Ishikawa (cell line): ENCODE measurements at regions not wholly inside any gene's neighbourhood (a gene's known extent, or its start where the extent isn't known, plus 50 kb on each side); places are given as distances from the start of the nearest gene placed in this dataset.

Experiments used
- CEBPB ChIP-seq: IDR thresholded peaks from 2 replicates; pipeline ENCODE4 v1.6.1; 2012
- CREB1 ChIP-seq: IDR thresholded peaks from 2 replicates; pipeline ENCODE4 v1.6.1; 2012; ENCODE audit warnings: low read depth
- EGR1 ChIP-seq: IDR thresholded peaks from 2 replicates; pipeline ENCODE4 v1.6.1; 2012
- EP300 ChIP-seq: IDR thresholded peaks from 2 replicates; pipeline ENCODE4 v1.6.1; 2012; ENCODE audit warnings: borderline replicate concordance
- FOXM1 ChIP-seq: IDR thresholded peaks from 2 replicates; pipeline ENCODE4 v1.6.1; 2012; ENCODE audit warnings: low read depth, borderline replicate concordance
- NFIC ChIP-seq: IDR thresholded peaks from 2 replicates; pipeline ENCODE4 v1.6.1; 2012
- RAD21 ChIP-seq: IDR thresholded peaks from 2 replicates; pipeline ENCODE4 v1.6.1; 2012; ENCODE audit warnings: low read depth
- TAF1 ChIP-seq: IDR thresholded peaks from 2 replicates; pipeline ENCODE4 v1.6.1; 2012; ENCODE audit warnings: low read depth, mild to moderate bottlenecking
- TCF12 ChIP-seq: IDR thresholded peaks from 2 replicates; pipeline ENCODE4 v1.6.1; 2012; ENCODE audit warnings: low read depth
- TEAD4 ChIP-seq: IDR thresholded peaks from 2 replicates; pipeline ENCODE4 v1.6.1; 2012
- YY1 ChIP-seq: IDR thresholded peaks from 2 replicates; pipeline ENCODE4 v1.6.1; 2012; ENCODE audit warnings: low read depth
- ZBTB7A ChIP-seq: IDR thresholded peaks from 2 replicates; pipeline ENCODE4 v1.6.1; 2012; ENCODE audit warnings: low read depth
- TF ChIP-seq, protein P1 (sequence below): IDR thresholded peaks from 2 replicates; pipeline ENCODE4 v1.6.1; 2012
- TF ChIP-seq, protein P2 (sequence below): IDR thresholded peaks from 2 replicates; pipeline ENCODE4 v1.6.1; 2012
- TF ChIP-seq, protein P3 (sequence below): IDR thresholded peaks from 2 replicates; pipeline ENCODE4 v1.6.1; 2012; ENCODE audit warnings: low read depth, mild to moderate bottlenecking

DNA sequence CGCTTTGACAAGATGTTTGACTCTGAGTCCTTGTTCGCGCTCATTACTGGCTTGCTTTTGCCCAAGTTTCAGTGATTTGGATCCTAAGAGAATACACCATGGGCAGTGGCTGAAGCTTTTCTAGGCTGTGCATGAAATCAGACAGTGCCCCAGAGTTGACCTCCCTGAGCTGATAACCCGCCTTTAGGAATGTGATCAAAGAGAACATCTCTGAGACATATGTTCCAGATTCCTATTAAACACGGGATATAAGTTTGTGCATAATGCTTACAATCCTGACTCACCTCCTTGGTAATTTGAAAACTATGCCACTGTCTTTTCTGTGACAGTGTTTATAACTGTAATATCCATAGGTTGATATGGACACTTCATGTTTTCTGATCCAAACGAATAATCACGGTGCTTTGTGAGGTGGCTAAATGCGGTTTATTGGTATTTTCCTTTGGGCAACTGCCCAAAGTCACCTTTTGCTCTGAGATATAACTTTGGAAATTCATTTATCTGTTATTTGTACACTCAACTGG is 732.9 kb downstream of the MTRR start:
- TF ChIP-seq FOXM1 (no peak), YY1 (no peak), CEBPB (no peak), EGR1 (no peak), ZBTB7A (no peak), CREB1 (no peak), NFIC (no peak), TAF1 (no peak), EP300 (no peak), TCF12 (no peak), RAD21 (no peak)
- TF ChIP-seq, protein P1, sequence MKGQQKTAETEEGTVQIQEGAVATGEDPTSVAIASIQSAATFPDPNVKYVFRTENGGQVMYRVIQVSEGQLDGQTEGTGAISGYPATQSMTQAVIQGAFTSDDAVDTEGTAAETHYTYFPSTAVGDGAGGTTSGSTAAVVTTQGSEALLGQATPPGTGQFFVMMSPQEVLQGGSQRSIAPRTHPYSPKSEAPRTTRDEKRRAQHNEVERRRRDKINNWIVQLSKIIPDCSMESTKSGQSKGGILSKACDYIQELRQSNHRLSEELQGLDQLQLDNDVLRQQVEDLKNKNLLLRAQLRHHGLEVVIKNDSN = no peak
- TF ChIP-seq, protein P2, sequence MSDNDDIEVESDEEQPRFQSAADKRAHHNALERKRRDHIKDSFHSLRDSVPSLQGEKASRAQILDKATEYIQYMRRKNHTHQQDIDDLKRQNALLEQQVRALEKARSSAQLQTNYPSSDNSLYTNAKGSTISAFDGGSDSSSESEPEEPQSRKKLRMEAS = no peak
- TF ChIP-seq, protein P3, sequence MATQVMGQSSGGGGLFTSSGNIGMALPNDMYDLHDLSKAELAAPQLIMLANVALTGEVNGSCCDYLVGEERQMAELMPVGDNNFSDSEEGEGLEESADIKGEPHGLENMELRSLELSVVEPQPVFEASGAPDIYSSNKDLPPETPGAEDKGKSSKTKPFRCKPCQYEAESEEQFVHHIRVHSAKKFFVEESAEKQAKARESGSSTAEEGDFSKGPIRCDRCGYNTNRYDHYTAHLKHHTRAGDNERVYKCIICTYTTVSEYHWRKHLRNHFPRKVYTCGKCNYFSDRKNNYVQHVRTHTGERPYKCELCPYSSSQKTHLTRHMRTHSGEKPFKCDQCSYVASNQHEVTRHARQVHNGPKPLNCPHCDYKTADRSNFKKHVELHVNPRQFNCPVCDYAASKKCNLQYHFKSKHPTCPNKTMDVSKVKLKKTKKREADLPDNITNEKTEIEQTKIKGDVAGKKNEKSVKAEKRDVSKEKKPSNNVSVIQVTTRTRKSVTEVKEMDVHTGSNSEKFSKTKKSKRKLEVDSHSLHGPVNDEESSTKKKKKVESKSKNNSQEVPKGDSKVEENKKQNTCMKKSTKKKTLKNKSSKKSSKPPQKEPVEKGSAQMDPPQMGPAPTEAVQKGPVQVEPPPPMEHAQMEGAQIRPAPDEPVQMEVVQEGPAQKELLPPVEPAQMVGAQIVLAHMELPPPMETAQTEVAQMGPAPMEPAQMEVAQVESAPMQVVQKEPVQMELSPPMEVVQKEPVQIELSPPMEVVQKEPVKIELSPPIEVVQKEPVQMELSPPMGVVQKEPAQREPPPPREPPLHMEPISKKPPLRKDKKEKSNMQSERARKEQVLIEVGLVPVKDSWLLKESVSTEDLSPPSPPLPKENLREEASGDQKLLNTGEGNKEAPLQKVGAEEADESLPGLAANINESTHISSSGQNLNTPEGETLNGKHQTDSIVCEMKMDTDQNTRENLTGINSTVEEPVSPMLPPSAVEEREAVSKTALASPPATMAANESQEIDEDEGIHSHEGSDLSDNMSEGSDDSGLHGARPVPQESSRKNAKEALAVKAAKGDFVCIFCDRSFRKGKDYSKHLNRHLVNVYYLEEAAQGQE = no peak

DNA sequence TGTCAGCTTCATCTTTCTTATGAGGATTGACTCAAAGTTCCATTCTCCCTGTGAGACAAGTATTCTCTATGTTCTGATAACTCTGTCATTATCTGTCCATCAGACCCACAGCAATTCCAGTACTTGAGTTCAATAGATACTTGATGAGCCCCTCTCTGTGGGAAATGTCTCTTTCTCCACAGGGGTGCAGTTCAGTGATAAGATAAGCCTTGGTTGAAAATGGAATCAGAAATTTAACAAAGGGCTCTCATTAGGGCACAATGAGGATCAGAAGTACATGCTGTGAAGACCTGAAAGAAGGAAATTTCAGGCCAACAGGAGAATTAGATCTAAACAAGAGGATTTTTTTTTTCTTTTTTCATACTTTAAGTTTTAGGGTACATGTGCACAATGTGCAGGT is 737.3 kb downstream of the MTRR start:
- TF ChIP-seq EP300 = no peak
- TF ChIP-seq TEAD4 = no peak
- no peak for TF ChIP-seq NFIC
- TF ChIP-seq, protein P1 = no peak
- no peak for TF ChIP-seq CEBPB
- TF ChIP-seq RAD21 = no peak
- no peak for TF ChIP-seq TAF1
- no peak for TF ChIP-seq CREB1
- TF ChIP-seq TCF12 = no peak
- no peak for TF ChIP-seq EGR1
- TF ChIP-seq, protein P3 = no peak
- no peak for TF ChIP-seq ZBTB7A
- no peak for TF ChIP-seq YY1
- TF ChIP-seq FOXM1 = no peak
- TF ChIP-seq, protein P2 = no peak

DNA sequence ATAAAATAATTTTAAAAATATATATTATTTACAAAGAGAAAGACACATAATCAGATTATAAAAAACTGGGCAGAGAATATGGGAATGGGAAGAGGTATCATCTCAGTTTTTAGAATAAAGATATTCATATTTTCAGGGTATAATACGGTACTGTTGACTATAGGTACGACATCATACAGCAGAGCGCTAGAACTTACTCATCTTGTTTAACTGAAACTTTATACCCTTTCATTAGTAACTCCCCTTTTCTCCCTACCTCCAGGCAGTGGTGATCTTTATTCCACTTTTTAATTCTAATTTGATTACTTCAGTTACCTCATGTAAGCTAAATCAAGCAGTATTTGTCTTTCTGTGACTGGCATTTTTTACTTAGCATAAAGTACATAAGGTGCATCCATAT is 742.1 kb downstream of the MTRR start:
- TF ChIP-seq YY1 = no peak
- TF ChIP-seq CREB1 = no peak
- TF ChIP-seq, protein P1 = no peak
- no peak for TF ChIP-seq RAD21
- TF ChIP-seq, protein P2 = no peak
- TF ChIP-seq TEAD4 = no peak
- TF ChIP-seq ZBTB7A = no peak
- TF ChIP-seq, protein P3 = no peak
- no peak for TF ChIP-seq TAF1
- TF ChIP-seq EP300 = no peak
- no peak for TF ChIP-seq CEBPB
- TF ChIP-seq TCF12 = no peak
- no peak for TF ChIP-seq EGR1
- TF ChIP-seq FOXM1 = no peak
- no peak for TF ChIP-seq NFIC
